Heart left ventricle (tissue), 16 donors: ENCODE measurements at regions not wholly inside any gene's neighbourhood (a gene's known extent, or its start where the extent isn't known, plus 50 kb on each side); places are given as distances from the start of the nearest gene placed in this dataset.

ENCODE experiments used
- ATAC-seq, 4 donors: fragments of 200-7000 bp; cut with Tn5 transposase; one replicate each; pipeline ENCODE4 v1.9.1; 2020 to 2022; ENCODE audit warnings: moderate library complexity in 4 of 4, mild to moderate bottlenecking in 3 of 4, moderate number of reproducible peaks in 1 of 4
- DNase-seq, 5 donors: peaks; one replicate each; pipeline ENCODE4 v3.0.0-alpha.2; 2020
- H3K27ac ChIP-seq, 12 donors: fragments of 200-600 bp; sonication (generic) in 4 of 12; one replicate each; pipeline versions ENCODE4 v1.5.0 to v1.8.0; 2016 to 2022; ENCODE audit warnings: mild to moderate bottlenecking in 2 of 12
- H3K27me3 ChIP-seq, 9 donors: fragments of 200-600 bp; sonication (generic) in 2 of 9; one replicate each; pipeline versions ENCODE4 v1.5.1 to v1.8.0; 2016 to 2022; ENCODE audit warnings: mild to moderate bottlenecking in 3 of 9
- H3K36me3 ChIP-seq, 9 donors: fragments of 200-600 bp; sonication (generic) in 2 of 9; one replicate each; pipeline versions ENCODE4 v1.5.0 to v1.8.0; 2018 to 2022; ENCODE audit warnings: mild to moderate bottlenecking in 2 of 9
- H3K4me1 ChIP-seq, 12 donors: fragments of 200-600 bp; sonication (generic) in 4 of 12; one replicate each; pipeline versions ENCODE4 v1.5.0 to v1.8.0; 2016 to 2022; ENCODE audit warnings: mild to moderate bottlenecking in 3 of 12
- H3K4me3 ChIP-seq, 12 donors: fragments of 200-600 bp; sonication (generic) in 4 of 12; one replicate each; pipeline versions ENCODE4 v1.5.0 to v1.8.0; 2017 to 2022; ENCODE audit warnings: mild to moderate bottlenecking in 9 of 12, moderate library complexity in 4 of 12
- H3K9me3 ChIP-seq, 12 donors: fragments of 200-600 bp; sonication (generic) in 4 of 12; one replicate each; pipeline versions ENCODE4 v1.5.0 to v1.8.0; 2016 to 2022; ENCODE audit warnings: mild to moderate bottlenecking in 1 of 12
- POLR2A ChIP-seq, 2 donors: fragments of 450-650 bp; IDR thresholded peaks; one replicate each; pipeline ENCODE4 v1.6.1; 2017; ENCODE audit warnings: antibody characterized with exemption in 2 of 2, mild to moderate bottlenecking in 2 of 2, moderate library complexity in 2 of 2
- WGBS, 4 donors: extraction: QIAGEN DNeasy Blood & Tissue Kit in 2 of 4; methylation state at CpG; one replicate each; pipeline versions ENCODE4 v1.1.5 to v1.1.7; 2013 to 2018; 5-methylcytosine and 5-hydroxymethylcytosine counted together
- intact Hi-C, 10 donors: fragments of 100-400 bp; cut with DNase I; formaldehyde crosslinking; loops; one replicate each; pipeline versions ENCODE4 v1.11.1 to v1.14.2; 2022
- TF ChIP-seq, protein P1 (sequence below), 12 donors: fragments of 200-600 bp; sonication (generic) in 4 of 12; IDR thresholded peaks; one replicate each; pipeline versions ENCODE4 v1.5.0 to v1.8.0; 2018 to 2022; ENCODE audit warnings: antibody characterized with exemption in 12 of 12, mild to moderate bottlenecking in 5 of 12
- donor health status: ischemic (EF 13 %, LVEDD 7.1; RV severe dilation, severe dysfunction).
- donor health status: healthy with polysubstance abuse.
- donor health status: DM: no; HTN: yes; CAD: no.
- donor health status: DM: no; HTN: no; CAD: no.
- donor health status: ischemic (EF 25% LVEDD 6.9; RV normal size, moderate dysfunction).
- donor health status: ischemic (EF 25% LVEDD 5.7; RV mildly dilated, moderate dysfunction).
- donor health status: healthy.
- donor health status: DM: yes; HTN: yes; CAD: no.
- donor health status: ischemic (EF 35%, LVEDD 5.7; RV mildly dilated, moderate dysfunction).
- donor health status: nonischemic (EF 11% LVEDD 7.7; RV severe dilation, severe dysfunction).
- donor health status: DM: yes; HTN: yes; CAD: no.
- donor health status: PGD.
- donor health status: ischemic (EF 29% LVEDD 5.4; RV normal size, mild dysfunction).
- donor health status: nonischemic (EF 23%, LVEDD 6.1; RV moderate dilation, normal function).

DNA sequence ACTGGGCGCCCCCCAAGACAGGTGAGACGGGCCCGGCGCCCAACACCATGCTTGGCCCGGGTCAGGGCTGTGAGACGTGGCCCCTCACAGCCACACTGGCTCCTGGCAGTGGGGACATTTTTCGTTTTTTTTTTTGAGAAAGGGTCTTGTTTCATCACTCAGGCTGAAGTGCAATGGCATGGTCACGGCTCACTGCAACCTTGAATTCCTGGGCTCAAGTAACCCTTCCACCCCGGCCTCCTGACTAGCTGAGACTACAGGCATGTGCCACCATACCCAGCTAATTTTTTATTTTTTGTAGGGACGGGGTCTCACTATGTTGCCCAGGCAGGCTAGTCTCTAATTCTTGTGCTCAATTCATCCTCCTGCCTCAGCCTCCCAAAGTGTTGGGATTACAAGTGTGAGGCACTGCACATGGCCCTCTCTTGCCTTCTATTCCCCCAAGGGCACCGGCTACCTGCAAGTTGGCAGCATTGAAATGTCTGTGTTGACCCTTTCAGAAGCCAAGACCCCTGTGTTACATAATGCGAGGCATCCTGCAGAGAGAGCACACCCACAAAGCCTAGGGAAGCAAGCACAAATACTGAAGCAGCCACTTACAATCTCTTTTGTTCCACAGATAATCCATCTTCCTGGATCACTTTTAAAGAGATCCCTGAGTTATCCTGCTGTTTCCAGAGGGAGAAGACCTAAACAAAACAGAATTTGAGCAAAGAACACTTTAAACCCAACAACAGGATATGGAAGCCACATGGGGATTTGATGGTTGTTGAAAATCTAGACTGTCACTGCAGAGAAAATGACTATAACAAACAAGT lies 57.5 kb upstream of the SLC4A11 start:
- Histone ChIP-seq H3K9me3 (no peaks in the 10 kb centered on the region), H3K27me3 (no peaks in the 10 kb centered on the region), H3K27ac (peak overlapping the region in 9 of 12 donors; percentile 9 to 76 (median 46)), H3K4me3 (no peak overlapping the region), H3K4me1 (peaks cover 0 to 15% (median 0%) of the 10 kb centered on the region in 12 donors), H3K36me3 (peaks cover 0 to 100% (median 84%) of the 10 kb centered on the region in 9 donors)
- ATAC-seq (peak in 3 of 4 donors; percentile 19 to 42 (median 34)), DNase-seq (no peak)
- 87 to 95% (median 90%) methylated on average over 12 of the region's 12 CpGs for WGBS, 4 donors
- no peak for TF ChIP-seq POLR2A (IDR thresholded peaks at IDR 0.05)
- TF ChIP-seq, protein P1, sequence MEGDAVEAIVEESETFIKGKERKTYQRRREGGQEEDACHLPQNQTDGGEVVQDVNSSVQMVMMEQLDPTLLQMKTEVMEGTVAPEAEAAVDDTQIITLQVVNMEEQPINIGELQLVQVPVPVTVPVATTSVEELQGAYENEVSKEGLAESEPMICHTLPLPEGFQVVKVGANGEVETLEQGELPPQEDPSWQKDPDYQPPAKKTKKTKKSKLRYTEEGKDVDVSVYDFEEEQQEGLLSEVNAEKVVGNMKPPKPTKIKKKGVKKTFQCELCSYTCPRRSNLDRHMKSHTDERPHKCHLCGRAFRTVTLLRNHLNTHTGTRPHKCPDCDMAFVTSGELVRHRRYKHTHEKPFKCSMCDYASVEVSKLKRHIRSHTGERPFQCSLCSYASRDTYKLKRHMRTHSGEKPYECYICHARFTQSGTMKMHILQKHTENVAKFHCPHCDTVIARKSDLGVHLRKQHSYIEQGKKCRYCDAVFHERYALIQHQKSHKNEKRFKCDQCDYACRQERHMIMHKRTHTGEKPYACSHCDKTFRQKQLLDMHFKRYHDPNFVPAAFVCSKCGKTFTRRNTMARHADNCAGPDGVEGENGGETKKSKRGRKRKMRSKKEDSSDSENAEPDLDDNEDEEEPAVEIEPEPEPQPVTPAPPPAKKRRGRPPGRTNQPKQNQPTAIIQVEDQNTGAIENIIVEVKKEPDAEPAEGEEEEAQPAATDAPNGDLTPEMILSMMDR (IDR thresholded peaks at IDR 0.05), result no peak
- intact Hi-C loops, result loop anchor here in 1 of 10 donors (10.0 kb wide), 1 partner anchor 432 kb away; no protein-coding TSS in a partner anchor
